HG02610 (cell line): ENCODE measurements at regions not wholly inside any gene's neighbourhood (a gene's known extent, or its start where the extent isn't known, plus 50 kb on each side); places are given as distances from the start of the nearest gene placed in this dataset.
"Not testable (repeated sequence)": the region's sequence is repeated elsewhere in the genome, so short reads cannot be mapped to it uniquely, and the experiment has no call there.

Experiments
- ATAC-seq: cut with Tn5 transposase; IDR thresholded peaks from one replicate; pipeline ENCODE4 v1.9.1; 2021; ENCODE audit warnings: mild to moderate bottlenecking, moderate library complexity; ENCODE audit not compliant: unreplicated experiment

DNA sequence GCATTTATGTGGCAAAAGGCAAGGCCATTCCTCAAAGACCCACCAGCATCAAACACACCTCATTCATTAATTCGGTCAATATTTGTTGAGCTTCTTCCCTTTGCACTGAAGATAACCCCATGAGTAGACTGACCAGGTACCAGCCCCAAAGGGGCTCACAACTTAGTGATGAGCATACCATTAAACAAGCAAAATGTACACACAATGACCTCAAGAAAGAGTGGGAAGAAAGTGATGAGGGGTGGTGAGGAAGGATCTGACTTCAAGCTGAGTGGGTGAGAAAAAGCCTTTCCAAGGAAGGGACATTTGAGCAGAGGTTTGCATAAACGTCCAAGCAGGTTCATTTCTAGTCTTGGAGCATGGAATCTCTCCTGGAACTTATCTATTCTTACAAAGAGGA, 562.5 kb downstream of the TOX3 start:
- ATAC-seq, result no peak

DNA sequence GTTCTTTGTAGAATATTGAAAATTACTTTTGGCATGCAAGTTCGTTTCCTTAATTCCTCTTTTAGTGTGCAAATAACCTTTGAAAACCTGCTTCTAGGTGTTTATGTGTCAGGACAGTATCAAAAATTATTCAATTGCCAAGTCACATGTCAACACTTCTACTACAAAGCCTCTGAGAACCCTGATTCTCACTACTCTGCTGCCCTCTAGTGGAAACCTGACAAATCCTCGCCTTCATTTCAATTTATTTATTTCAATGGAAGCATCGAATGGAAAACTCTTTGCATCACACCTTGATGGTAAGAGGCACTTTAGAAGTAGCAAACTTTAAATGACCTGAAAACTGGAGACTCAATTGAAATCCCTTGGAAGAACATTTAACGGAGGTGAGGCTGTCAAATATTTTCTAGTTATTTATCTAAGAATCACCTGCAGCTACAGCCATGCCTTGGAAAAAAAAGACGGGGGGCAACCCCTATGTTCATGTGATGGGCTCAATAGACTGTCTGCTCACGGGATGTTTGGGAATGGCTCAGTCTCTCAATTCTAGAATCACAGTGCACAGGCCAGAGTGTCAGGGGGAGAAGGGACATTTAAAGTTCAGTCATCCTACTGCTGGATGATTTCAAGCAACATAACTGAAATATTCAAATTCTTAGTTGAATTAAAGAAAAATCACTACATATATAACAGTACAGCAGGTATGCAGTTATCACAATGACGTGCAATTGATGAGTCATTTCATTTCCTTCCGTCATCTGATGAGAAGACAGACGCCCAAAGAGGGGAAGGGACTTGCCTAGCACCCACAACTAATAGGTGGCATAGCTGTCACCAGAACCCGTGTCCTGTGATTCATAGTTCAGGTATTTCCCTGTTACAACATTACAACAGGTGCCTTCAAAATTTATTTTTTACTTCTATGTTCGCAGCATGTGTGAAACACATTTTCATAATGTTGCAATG, 563.9 kb downstream of the TOX3 start:
- peak; percentile 58 for ATAC-seq

DNA sequence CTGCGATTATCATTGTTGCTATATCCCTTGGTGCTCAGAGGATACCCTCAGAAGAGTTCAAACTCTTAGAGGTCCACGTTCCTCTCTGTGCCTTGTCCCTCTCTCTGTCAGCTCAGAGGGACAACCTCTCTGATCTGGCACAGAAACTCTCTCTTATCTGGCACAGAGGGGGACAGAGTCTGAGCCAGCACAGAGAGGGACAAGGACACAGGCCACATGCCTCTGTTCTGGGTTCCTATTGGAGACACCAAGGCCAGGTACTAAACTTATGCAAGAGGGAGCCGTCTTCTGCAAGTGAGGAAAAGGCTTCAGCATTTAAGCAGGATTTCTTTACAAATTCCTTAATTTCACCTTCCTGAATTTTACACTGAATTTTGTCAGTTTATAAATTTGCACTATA, 565.2 kb downstream of the TOX3 start:
- ATAC-seq, result no peak

DNA sequence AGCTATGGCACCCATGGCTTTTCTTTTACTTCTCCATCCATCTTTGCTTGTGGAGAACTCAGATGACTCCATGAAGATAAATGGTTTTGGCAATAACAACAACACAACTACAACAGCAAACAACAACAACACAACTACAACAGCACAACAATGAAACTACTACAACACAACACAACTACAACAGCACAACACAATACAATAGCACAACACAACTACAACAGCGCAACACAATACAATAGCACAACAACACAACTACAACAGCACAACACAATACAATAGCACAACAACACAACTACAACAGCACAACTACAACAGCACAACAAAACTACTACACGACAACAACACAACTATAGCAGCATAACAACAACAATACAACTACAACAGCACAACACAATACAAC, 569.4 kb downstream of the TOX3 start:
- ATAC-seq, result not testable (repeated sequence)

DNA sequence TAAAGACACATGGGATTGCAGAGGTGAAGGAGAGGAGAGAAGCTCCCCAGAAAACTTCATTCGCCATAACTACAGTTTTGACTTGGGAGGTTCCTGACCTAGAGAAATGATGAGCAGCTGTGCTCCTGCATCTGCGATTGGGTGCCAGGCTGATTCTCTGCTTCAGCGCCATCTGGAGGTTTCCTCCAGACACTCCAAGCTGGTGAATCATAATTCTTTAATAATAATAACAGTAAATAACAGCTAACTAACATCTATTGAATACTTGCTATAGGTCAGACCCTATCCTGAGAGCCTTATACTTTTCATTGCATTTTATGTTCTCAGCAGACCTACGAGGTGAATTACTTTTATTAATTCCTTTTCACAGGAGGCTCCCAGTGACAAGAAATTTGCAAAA, 575.8 kb downstream of the TOX3 start:
- no peak for ATAC-seq

DNA sequence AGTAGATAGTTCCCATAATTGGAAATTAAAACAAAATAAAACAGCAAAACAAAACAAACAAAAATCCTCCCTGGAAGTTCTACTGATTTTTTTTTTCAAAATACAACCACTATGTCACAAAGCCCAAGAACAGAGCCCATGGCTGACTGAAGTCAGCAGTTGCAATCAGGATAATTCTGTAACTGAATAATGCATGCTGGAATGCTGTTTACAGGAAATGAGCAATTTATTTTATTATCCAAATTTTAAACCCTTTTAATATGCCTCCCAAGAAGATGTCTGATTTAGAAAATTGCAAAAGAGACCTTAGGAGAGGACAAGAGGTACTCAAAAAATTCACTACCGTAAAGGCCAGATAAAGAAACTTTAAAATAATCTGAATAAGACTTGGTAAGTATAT, 578.2 kb downstream of the TOX3 start:
- ATAC-seq, result no peak

DNA sequence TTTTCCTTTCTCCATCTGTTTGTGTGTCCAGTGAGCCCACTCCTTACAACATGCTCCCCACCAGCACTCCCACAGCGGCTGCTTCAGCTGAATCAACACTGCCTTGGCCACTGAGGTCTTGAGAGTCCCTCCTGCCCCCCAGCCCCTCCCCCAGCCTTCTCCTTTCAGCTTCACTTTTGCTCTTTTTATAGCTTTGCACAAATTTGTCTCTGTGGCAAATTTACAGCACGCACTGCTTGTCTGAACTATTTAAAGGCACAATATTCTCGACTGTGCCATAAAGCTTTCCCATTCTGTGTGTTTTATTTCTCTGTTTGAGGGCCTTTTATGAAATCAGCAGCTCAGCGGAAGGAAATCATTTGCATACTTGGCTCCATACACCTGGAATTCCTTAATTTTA, 579.3 kb downstream of the TOX3 start:
- ATAC-seq, result no peak

DNA sequence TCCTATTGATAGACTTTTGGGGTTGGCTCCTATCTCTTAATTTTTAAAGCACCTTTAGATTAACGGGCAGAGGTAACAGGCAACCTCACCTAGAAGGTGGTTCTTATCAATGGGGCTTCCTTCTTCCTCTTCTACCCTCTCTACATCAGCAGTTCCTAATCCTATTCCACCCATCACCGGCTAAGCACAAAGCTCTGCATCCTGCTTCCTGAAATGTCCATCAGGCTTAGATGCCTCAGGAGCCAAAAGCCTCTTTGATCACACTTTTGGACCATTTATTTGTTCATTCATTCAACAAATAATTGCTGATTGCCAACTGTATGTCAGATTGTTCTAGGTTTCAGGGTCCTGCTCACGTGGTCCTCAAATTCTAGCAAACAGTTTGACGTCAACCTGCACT, 586.0 kb downstream of the TOX3 start:
- no peak for ATAC-seq

DNA sequence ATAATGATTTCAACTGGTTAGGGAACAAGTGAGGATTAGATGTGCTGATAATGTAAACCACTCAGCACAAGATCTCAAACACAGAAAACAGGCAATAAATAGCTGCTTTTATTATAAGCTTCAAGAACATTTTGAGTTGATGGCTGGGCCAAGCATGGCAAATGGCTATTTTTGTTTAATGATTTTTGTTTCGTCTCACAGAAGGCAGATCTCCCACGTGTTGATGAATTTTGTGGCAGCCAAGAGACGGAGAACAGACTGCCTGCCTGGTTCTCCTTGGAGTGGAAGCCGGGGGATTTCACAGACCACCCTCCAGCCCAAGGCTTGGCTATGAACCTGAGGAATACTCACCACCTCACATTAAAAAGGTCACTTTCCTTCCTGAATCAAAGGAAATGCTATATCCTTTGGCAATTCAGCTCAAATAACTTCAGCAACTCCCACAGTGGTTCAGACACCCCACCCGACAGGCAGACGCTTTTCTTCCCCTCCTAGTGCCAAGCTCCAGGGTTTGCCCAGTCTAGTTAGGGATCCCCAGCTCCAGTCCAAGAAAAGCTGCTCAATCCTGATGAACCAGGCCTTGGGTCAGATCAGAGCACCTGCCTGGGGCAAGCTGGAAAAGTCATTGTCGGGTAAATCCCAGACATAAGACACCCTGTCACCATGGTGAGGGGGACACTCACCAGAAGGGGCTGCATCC, 593.5 kb downstream of the TOX3 start:
- no peak for ATAC-seq

DNA sequence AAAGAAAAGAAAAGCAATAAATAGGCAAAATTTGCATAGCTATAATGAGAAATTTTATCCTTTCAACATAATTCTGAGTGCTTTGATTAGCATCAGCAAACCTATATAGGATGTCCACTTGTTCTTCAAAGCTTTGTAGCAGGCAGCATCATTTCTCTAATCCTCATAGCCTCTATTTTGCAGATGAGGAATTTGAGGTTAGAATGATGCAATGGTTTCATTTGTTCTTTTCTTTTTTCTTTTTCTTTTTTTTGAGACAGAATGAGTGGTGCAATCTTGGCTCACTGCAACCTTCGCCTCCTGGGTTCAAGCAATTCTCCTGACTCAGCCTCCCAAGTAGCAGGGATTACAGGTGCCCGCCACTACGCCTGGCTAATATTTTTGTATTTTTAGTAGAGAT, 594.4 kb downstream of the TOX3 start:
- ATAC-seq, result no peak

DNA sequence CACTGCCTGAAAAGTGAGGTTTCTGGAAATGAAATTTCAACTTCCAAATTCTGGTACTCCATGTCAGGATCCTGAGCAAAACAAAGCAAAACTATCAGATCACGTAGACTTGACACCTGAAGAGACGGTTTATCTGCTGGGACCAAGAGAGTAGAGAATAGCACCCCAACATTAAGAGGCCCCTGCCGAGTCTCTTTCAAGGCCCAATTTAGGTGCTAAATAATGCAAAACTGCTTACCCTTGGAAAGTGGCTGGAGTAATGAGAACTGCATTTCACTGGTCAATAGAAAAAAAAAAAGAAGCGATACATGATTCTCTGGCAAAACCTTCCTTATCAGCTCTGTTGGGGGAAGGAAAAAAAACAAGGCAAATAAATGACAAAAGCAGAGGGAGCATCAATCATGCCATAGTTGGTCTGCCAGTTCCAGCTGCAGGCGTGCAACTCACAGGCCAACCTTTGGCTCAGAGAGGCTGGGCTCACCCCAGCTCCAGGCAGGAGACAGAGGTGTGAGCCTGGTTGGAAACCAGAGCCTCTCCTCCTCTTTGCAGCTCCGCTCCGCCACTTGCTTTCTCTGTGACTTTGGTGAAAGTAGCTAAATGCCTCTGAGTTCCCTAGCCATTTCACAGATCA, 595.2 kb downstream of the TOX3 start:
- no peak for ATAC-seq

DNA sequence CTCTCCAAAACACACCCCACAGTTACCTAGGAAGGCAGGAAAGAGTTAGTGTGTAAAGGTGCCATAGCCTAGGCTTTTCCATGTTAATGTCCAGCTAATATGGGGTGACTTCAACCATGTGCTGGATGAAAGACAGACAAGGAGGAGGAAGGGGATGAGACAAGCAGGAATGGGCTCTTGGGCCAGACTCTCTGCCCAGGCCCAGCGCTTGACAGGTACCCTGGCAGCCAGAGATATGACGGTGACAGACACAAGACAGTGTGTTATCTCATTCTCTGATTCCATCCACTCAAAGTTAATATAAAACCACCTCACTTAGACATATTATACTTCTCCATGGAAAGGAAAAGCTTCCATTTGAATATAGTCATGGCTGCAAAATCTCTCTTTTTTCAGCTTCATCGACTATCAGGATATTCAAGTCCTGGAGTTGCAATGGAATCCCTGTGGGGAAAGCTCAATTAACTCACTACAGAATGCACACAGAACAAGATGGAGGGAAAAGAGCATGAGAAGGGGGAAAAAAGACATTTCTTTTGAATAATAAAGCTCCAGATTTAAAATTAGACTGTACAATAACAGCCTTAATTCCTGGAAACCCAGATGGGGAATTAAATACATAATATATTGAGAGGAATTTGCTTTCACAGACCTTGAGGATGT, 596.7 kb downstream of the TOX3 start:
- no peak for ATAC-seq

DNA sequence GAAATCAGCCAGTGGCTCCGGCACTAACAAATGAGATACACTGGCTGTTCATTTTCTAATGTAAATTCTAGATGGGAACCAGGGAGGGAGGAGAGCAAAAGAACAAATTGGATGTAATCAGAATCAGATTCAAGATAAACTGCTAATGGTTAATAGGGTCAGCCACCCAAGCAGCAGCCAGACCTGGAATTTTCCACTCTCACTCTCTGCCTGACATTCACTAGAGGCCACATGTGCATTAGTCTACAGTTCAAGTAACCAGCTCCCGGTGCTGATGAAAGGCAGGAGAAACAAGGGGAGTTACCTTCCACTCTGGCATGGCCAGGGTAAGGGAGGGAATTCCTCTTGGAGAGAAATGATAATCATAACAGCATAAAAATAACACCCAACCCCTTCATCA, 597.7 kb downstream of the TOX3 start:
- ATAC-seq, result no peak

DNA sequence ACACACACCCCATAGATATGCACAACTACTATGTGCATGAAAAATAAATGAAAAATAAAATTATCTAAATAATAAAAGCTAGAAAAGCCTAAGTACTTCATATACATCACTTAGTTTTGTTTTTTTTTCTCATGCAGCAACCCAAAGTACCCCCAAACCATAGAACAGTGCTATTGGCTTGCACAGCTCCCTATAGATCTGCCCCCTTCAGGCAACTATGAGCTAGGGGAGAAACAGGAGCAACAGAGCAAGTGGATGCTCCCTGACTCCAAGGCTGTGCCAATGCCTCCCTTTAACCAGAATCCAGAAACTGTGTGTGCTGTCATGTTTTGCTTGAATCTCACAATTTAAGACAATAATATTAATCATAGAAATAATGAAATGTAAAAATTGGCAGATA, 605.5 kb downstream of the TOX3 start:
- no peak for ATAC-seq

DNA sequence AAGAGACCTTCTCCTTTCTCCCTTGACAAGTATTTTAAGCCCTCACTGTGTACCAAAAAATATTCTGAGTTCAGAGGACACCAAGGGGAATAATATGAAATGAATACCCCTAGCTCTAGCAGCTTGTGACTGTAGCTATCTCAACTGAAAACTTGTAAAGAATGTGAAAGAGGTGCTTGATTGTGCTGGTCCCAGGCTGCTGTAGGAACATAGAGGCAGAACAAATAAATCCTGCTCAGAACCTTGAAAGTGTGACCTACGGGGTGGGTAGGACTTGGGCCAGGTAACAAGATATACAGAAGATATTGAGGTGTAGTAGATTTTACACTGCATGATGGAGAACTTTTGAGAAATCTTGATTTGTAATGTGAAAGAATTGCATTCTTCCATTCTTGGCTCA, 606.8 kb downstream of the TOX3 start:
- ATAC-seq, result no peak

DNA sequence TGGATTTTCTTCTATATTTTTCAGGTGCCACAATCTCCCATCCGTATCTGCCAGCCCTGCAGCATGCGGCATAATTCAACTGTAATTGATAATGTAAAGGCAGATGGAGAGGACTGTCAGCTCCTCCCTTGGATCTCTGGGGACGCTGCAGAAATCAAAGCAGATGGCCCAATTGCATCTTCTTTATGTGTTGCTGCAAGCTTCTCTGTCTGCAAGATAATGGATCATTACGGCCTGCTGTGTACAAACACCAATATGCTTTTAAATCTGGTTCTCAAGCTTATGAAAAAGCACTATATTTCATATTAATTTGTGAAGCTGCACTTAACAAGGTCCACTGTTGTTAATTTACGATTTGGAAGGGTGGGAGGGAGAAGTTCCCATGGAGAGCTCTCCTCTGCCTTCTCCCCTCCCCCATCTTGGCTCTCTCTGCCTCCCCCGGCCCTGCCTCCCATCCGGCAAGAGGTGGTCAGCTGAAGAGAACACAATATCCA, 607.5 kb downstream of the TOX3 start:
- ATAC-seq, result no peak

DNA sequence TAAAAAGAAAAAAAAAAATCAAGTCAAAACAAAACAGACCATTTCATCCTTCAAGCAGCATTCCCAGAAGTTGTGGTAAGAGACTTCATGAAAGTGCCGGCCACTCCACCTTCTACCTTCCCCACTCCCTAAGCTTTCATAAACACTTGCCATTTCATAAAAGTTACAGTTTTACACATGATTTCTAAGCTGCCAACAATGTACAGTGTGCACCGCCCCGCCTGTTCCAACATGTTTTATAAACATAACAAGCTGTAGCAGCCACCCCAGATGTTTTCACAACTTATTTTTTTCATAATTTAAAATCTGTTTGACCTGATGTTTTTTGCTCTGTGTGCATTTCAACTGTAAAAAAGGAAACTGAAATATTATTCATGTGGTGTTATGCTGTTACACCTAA, 608.1 kb downstream of the TOX3 start:
- ATAC-seq, result no peak

DNA sequence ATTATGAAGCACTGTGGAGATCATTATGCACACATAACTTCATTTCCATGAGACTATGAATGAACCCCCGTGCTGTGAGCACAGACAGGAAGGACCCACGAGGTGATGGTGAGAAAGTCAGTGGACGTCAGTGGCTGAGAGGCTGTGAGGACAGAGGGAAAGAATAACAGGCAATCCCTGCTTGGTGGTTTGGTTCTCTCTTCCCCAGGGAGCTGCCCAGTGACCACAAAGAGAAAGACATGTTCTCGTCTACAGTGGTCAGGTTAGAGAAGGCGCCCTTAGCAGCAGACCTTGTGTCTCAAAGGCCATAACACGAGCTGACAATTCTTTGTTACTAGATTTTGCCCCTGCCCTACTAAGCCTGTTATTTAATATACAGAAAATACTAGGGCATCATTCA, 609.2 kb downstream of the TOX3 start:
- no peak for ATAC-seq

DNA sequence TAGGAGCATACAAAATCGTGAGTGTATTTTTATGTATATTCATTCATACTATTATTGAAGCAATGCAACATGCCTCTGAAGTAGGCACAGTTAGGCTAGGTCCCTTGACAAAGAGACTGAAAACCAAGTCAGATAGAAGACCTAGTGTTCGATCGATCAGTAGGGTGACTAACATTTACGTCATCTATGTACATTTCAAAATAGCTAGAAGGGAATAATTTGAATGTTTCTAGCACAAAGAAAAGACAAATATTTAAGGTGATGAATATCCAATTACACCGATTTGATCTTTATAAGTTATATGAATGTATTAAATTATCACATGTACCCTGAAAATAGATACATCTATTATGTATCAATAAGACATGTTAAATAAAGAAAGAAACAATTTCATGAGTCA, 610.1 kb downstream of the TOX3 start:
- no peak for ATAC-seq

DNA sequence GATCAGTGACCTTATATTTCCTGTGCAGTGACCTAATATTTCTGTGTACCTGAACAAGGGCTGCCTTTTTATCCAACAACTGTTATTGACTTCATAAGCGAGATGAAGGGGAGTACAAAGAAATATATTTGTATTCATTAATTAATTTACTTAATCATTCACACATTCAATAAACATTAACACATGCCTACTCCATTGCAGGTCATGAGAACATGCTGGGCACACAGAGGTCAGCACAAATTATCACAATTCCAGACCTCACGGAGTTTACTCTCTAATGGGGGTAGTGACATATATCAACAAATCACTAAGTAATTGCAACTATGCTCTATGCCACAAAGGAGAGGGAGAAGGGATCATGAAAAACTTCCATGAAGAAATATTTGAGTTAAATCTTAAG, 614.6 kb downstream of the TOX3 start:
- no peak for ATAC-seq

DNA sequence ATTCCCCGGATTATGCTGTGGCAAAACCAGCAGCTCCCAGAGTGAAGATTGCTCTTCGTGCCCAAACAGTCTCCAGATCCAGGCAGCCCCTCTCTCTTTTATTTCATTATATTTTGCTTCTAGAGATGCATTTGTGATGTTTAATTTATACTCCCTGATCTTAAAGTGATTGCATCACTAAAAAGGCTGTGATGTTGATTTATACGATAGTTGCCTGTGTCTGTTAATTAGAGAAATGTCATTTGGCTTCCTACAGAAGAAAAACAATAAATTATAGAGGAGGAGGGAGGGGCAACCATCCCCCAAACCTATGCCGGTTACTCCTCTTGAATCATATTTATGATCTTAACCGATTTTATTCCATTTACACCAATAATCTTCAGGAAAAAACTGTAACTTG, 615.3 kb downstream of the TOX3 start:
- ATAC-seq, result no peak
